DOHH2 (cell line): ENCODE measurements at regions not wholly inside any gene's neighbourhood (a gene's known extent, or its start where the extent isn't known, plus 50 kb on each side); places are given as distances from the start of the nearest gene placed in this dataset.

Experiments used
- H3F3A ChIP-seq: fragments of 200-600 bp; sonication (generic), shearing (Covaris generic); 2 replicates; pipeline ENCODE4 v1.6.0; 2016; ENCODE audit warnings: antibody characterized with exemption, mild to moderate bottlenecking; ENCODE audit not compliant: control insufficient read depth, insufficient read depth
- H3K27ac ChIP-seq: fragments of 200-600 bp; sonication (generic); 2 replicates; pipeline ENCODE4 v1.5.1; 2014; ENCODE audit warnings: low read depth, mild to moderate bottlenecking, low read length, moderate library complexity
- H3K27me3 ChIP-seq: fragments of 200-600 bp; sonication (generic); 2 replicates; pipeline ENCODE4 v1.6.1; 2014; ENCODE audit warnings: mild to moderate bottlenecking, low read length, mixed read lengths; ENCODE audit not compliant: control insufficient read depth
- H3K36me3 ChIP-seq: fragments of 200-600 bp; sonication (generic); 2 replicates; pipeline ENCODE4 v1.6.1; 2014; ENCODE audit warnings: mild to moderate bottlenecking, low read length, moderate library complexity, mixed read lengths; ENCODE audit not compliant: control insufficient read depth
- H3K4me1 ChIP-seq: fragments of 200-600 bp; sonication (generic); 2 replicates; pipeline ENCODE4 v1.6.1; 2014; ENCODE audit warnings: mild to moderate bottlenecking, low read length, mixed read lengths; ENCODE audit not compliant: control insufficient read depth
- H3K4me2 ChIP-seq: fragments of 200-600 bp; sonication (generic); 2 replicates; pipeline ENCODE4 v1.6.0; 2014; ENCODE audit warnings: mild to moderate bottlenecking, low read length, moderate library complexity
- H3K4me3 ChIP-seq: fragments of 200-600 bp; sonication (generic); 2 replicates; pipeline ENCODE4 v1.5.1; 2014; ENCODE audit warnings: mild to moderate bottlenecking, low read length, mixed read lengths
- H3K79me2 ChIP-seq: fragments of 200-600 bp; sonication (generic); 2 replicates; pipeline ENCODE4 v1.6.1; 2014; ENCODE audit warnings: mild to moderate bottlenecking, low read length, mixed read lengths; ENCODE audit not compliant: control insufficient read depth
- H3K9me2 ChIP-seq: fragments of 200-600 bp; sonication (generic); replicated peaks from 2 replicates; pipeline ENCODE4 v1.6.1; 2014; ENCODE audit warnings: mild to moderate bottlenecking, low read length, mixed read lengths; ENCODE audit not compliant: control insufficient read depth
- H3K9me3 ChIP-seq: fragments of 200-600 bp; sonication (generic); 2 replicates; pipeline ENCODE4 v1.6.1; 2014; ENCODE audit warnings: antibody characterized with exemption, low read length, mixed read lengths; ENCODE audit not compliant: control insufficient read depth, insufficient read depth
- H4K20me1 ChIP-seq: fragments of 200-600 bp; sonication (generic); 2 replicates; pipeline ENCODE4 v1.6.0; 2014; ENCODE audit warnings: low read depth, mild to moderate bottlenecking, antibody characterized with exemption, low read length, moderate library complexity; ENCODE audit not compliant: control insufficient read depth, insufficient read depth
- EZH2phosphoT487 ChIP-seq: fragments of 200-600 bp; sonication (generic); IDR thresholded peaks from 2 replicates; pipeline ENCODE4 v1.6.1; 2017; ENCODE audit warnings: borderline replicate concordance, mild to moderate bottlenecking, antibody characterized with exemption, low read length, moderate library complexity, mixed read lengths
- TF ChIP-seq, protein P1 (sequence below): fragments of 200-600 bp; sonication (generic); IDR thresholded peaks from one replicate; pipeline ENCODE4 v1.5.1; 2014; ENCODE audit warnings: antibody characterized with exemption, mild to moderate bottlenecking, low read depth, low read length; ENCODE audit not compliant: poor library complexity, severe bottlenecking

DNA sequence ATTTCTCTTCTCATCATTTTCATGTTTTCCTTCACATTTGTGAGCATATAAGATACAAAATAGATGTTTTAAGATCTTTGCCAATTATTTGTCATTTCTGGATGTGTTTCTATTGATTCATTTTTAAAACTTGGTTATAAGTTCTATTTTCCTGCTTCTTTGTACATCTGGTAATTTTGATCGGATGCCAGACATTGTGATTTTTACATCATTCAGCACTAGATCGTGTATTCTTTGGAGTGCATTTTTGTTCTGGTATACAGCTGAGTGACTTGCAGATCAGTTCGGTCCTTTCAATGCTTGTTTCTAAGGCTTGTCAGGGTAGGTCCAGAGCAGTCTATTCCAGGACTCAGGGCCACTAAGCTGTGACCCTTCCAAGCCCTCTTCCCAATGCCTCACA, 198.2 kb downstream of the KLF12 start:
- no peaks in the 10 kb centered on the region for H3K27me3 ChIP-seq
- peaks cover 12% of the 10 kb centered on the region for H3K79me2 ChIP-seq
- H3K4me3 ChIP-seq, result no peak overlapping the region
- TF ChIP-seq EZH2phosphoT487, result no peak
- TF ChIP-seq, protein P1, sequence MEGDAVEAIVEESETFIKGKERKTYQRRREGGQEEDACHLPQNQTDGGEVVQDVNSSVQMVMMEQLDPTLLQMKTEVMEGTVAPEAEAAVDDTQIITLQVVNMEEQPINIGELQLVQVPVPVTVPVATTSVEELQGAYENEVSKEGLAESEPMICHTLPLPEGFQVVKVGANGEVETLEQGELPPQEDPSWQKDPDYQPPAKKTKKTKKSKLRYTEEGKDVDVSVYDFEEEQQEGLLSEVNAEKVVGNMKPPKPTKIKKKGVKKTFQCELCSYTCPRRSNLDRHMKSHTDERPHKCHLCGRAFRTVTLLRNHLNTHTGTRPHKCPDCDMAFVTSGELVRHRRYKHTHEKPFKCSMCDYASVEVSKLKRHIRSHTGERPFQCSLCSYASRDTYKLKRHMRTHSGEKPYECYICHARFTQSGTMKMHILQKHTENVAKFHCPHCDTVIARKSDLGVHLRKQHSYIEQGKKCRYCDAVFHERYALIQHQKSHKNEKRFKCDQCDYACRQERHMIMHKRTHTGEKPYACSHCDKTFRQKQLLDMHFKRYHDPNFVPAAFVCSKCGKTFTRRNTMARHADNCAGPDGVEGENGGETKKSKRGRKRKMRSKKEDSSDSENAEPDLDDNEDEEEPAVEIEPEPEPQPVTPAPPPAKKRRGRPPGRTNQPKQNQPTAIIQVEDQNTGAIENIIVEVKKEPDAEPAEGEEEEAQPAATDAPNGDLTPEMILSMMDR, result no peak
- H3K27ac ChIP-seq, result no peak overlapping the region
- no peaks in the 10 kb centered on the region for H3K9me2 ChIP-seq
- H3K36me3 ChIP-seq, result peaks cover 26% of the 10 kb centered on the region
- no peak overlapping the region for H3K4me2 ChIP-seq
- H4K20me1 ChIP-seq, result no peaks in the 10 kb centered on the region
- no peaks in the 10 kb centered on the region for H3F3A ChIP-seq
- peaks cover 29% of the 10 kb centered on the region for H3K4me1 ChIP-seq
- no peaks in the 10 kb centered on the region for H3K9me3 ChIP-seq

DNA sequence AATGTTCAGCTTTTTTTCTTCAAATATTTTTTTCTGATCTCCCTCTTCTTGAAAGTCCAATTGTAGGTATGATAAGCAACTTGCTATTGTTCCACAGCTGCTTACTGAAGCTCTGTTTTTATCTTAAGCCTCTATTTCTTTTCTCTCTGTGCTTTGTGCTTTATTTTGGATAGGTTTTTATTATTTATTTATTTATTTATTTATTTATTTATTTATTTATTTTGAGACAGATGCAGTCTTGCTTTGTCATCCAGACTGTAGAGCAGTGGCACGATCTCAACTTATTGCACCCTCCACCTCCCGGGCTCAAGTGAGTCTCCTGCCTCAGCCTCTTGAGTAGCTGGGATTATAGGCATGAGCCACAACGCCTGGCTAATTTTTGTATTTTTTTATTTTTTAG, 199.4 kb downstream of the KLF12 start:
- no peaks in the 10 kb centered on the region for H3K9me3 ChIP-seq
- H3K79me2 ChIP-seq, result peaks cover 6% of the 10 kb centered on the region
- H3F3A ChIP-seq, result no peaks in the 10 kb centered on the region
- peaks cover 20% of the 10 kb centered on the region for H3K36me3 ChIP-seq
- H3K27me3 ChIP-seq, result no peaks in the 10 kb centered on the region
- H3K4me2 ChIP-seq, result no peak overlapping the region
- no peaks in the 10 kb centered on the region for H4K20me1 ChIP-seq
- H3K27ac ChIP-seq, result no peak overlapping the region
- peaks cover 17% of the 10 kb centered on the region for H3K4me1 ChIP-seq
- no peaks in the 10 kb centered on the region for H3K9me2 ChIP-seq
- TF ChIP-seq, protein P1, result no peak
- no peak for TF ChIP-seq EZH2phosphoT487
- H3K4me3 ChIP-seq, result no peak overlapping the region

DNA sequence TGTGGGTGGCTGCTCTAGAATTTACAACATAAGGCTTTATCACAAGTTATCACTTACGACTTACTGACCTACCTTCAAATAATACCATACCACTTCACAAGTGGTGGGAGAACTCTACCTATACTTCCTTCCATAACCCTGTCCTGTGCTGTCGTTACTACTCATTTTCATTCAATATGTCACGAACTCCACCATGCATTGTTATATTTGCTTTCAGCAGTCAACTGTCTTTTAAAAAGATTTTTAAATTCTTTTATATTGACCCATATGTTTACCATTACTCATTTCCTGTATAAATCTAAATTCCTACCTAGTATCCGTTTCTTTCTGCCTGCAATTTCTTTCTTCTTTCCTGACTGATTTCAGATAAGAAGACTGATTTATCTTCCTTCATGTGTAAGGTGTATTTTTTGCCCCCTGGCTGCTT, 200.0 kb downstream of the KLF12 start:
- no peak overlapping the region for H3K4me2 ChIP-seq
- peaks cover 13% of the 10 kb centered on the region for H3K4me1 ChIP-seq
- peaks cover 23% of the 10 kb centered on the region for H3K36me3 ChIP-seq
- no peaks in the 10 kb centered on the region for H3K27me3 ChIP-seq
- H3K27ac ChIP-seq, result no peak overlapping the region
- H3F3A ChIP-seq, result no peaks in the 10 kb centered on the region
- no peak overlapping the region for H3K4me3 ChIP-seq
- no peaks in the 10 kb centered on the region for H4K20me1 ChIP-seq
- H3K9me2 ChIP-seq, result no peaks in the 10 kb centered on the region
- H3K9me3 ChIP-seq, result no peaks in the 10 kb centered on the region
- TF ChIP-seq EZH2phosphoT487, result no peak
- TF ChIP-seq, protein P1, result no peak
- peaks cover 3% of the 10 kb centered on the region; the same call in 1 of the 2 replicates for H3K79me2 ChIP-seq
